ENCODE measurements at regions not wholly inside any gene's neighbourhood (a gene's known extent, or its start where the extent isn't known, plus 50 kb on each side); places are given as distances from the start of the nearest gene placed in this dataset.

- 39% methylated on average over 1 of the region's 1 CpG for WGBS
- TF ChIP-seq HNF4A (conservative IDR thresholded peaks at IDR 0.05) (no peak), NR2F2 (IDR thresholded peaks at IDR 0.05) (no peak)
- H3K27ac ChIP-seq (ENCODE audit: low read depth in 1 of 2, low read length in 2 of 2), result no peak overlapping the region
- no peaks in the 10 kb centered on the region for H3K27me3 ChIP-seq (ENCODE audit: control insufficient read depth in 4 of 4, insufficient read depth in 4 of 4, low read length in 3 of 4)
- no peak for DNase-seq (ENCODE audit: low spot score)
- H3K9ac ChIP-seq (ENCODE audit: low read depth in 1 of 2, low read length in 2 of 2), result no peak overlapping the region
- no peak overlapping the region for H3K4me3 ChIP-seq (ENCODE audit: low read depth in 1 of 3, low read length in 3 of 3)
- H3K36me3 ChIP-seq (ENCODE audit: control insufficient read depth in 4 of 4, insufficient read depth in 3 of 4, low read depth in 1 of 4, low read length in 3 of 4), result no peaks in the 10 kb centered on the region
- H3K9me3 ChIP-seq (ENCODE audit: control insufficient read depth in 4 of 4, low read length in 3 of 4), result no peaks in the 10 kb centered on the region
- H3K4me1 ChIP-seq (ENCODE audit: control insufficient read depth in 4 of 4, insufficient read depth in 4 of 4, low read length in 3 of 4), result no peaks in the 10 kb centered on the region
Observed at GRCh38 chr3:89692601-89693000, 585.2 kb downstream of the EPHA3 start.

GRCh38 chr3:89697321-89697916 is 590.0 kb downstream of the EPHA3 start:
- DNase-seq (ENCODE audit: low spot score), result no peak
- Histone ChIP-seq H3K36me3 (ENCODE audit: control insufficient read depth in 4 of 4, insufficient read depth in 3 of 4, low read depth in 1 of 4, low read length in 3 of 4) (no peaks in the 10 kb centered on the region), H3K4me3 (ENCODE audit: low read depth in 1 of 3, low read length in 3 of 3) (no peak overlapping the region), H3K9me3 (ENCODE audit: control insufficient read depth in 4 of 4, low read length in 3 of 4) (peaks cover 0 to 2% (median 0%) of the 10 kb centered on the region in 4 donors), H3K27me3 (ENCODE audit: control insufficient read depth in 4 of 4, insufficient read depth in 4 of 4, low read length in 3 of 4) (no peaks in the 10 kb centered on the region), H3K27ac (ENCODE audit: low read depth in 1 of 2, low read length in 2 of 2) (no peak overlapping the region), H3K4me1 (ENCODE audit: control insufficient read depth in 4 of 4, insufficient read depth in 4 of 4, low read length in 3 of 4) (no peaks in the 10 kb centered on the region), H3K9ac (ENCODE audit: low read depth in 1 of 2, low read length in 2 of 2) (no peak overlapping the region)
- no peak for TF ChIP-seq SP1 (IDR thresholded peaks at IDR 0.05)
- no peak for TF ChIP-seq NR2F2 (IDR thresholded peaks at IDR 0.05)
- TF ChIP-seq TAF1 (conservative IDR thresholded peaks at IDR 0.05), result no peak
- WGBS, result 73% methylated on average over 7 of the region's 7 CpGs

- TF ChIP-seq ATF3 (IDR thresholded peaks at IDR 0.05) (no peak), GABPA (IDR thresholded peaks at IDR 0.05 in 1 of 2, conservative IDR thresholded peaks at IDR 0.05 in 1 of 2) (no peak), SP1 (IDR thresholded peaks at IDR 0.05) (no peak), HNF4G (IDR thresholded peaks at IDR 0.05) (no peak)
- WGBS, result 85% methylated on average over 3 of the region's 3 CpGs
- Histone ChIP-seq H3K9ac (ENCODE audit: low read depth in 1 of 2, low read length in 2 of 2) (no peak overlapping the region), H3K36me3 (ENCODE audit: control insufficient read depth in 4 of 4, insufficient read depth in 3 of 4, low read depth in 1 of 4, low read length in 3 of 4) (no peaks in the 10 kb centered on the region), H3K4me1 (ENCODE audit: control insufficient read depth in 4 of 4, insufficient read depth in 4 of 4, low read length in 3 of 4) (no peaks in the 10 kb centered on the region), H3K9me3 (ENCODE audit: control insufficient read depth in 4 of 4, low read length in 3 of 4) (peaks cover 0 to 2% (median 0%) of the 10 kb centered on the region in 4 donors), H3K27ac (ENCODE audit: low read depth in 1 of 2, low read length in 2 of 2) (no peak overlapping the region), H3K4me3 (ENCODE audit: low read depth in 1 of 3, low read length in 3 of 3) (no peak overlapping the region), H3K27me3 (ENCODE audit: control insufficient read depth in 4 of 4, insufficient read depth in 4 of 4, low read length in 3 of 4) (no peaks in the 10 kb centered on the region)
- DNase-seq (ENCODE audit: low spot score), result no peak
Observed at GRCh38 chr3:89698208-89698830, 590.9 kb downstream of the EPHA3 start.

- Histone ChIP-seq H3K27ac (ENCODE audit: low read depth in 1 of 2, low read length in 2 of 2) (no peak overlapping the region), H3K36me3 (ENCODE audit: control insufficient read depth in 4 of 4, insufficient read depth in 3 of 4, low read depth in 1 of 4, low read length in 3 of 4) (no peaks in the 10 kb centered on the region), H3K4me3 (ENCODE audit: low read depth in 1 of 3, low read length in 3 of 3) (no peak overlapping the region), H3K27me3 (ENCODE audit: control insufficient read depth in 4 of 4, insufficient read depth in 4 of 4, low read length in 3 of 4) (no peaks in the 10 kb centered on the region), H3K9me3 (ENCODE audit: control insufficient read depth in 4 of 4, low read length in 3 of 4) (peaks cover 0 to 2% (median 0%) of the 10 kb centered on the region in 4 donors), H3K9ac (ENCODE audit: low read depth in 1 of 2, low read length in 2 of 2) (no peak overlapping the region), H3K4me1 (ENCODE audit: control insufficient read depth in 4 of 4, insufficient read depth in 4 of 4, low read length in 3 of 4) (no peaks in the 10 kb centered on the region)
- DNase-seq (ENCODE audit: low spot score), result no peak
- TF ChIP-seq REST (IDR thresholded peaks at IDR 0.05) (no peak), NR2F2 (IDR thresholded peaks at IDR 0.05) (no peak), JUND (IDR thresholded peaks at IDR 0.05) (no peak), GABPA (IDR thresholded peaks at IDR 0.05 in 1 of 2, conservative IDR thresholded peaks at IDR 0.05 in 1 of 2) (no peak), YY1 (IDR thresholded peaks at IDR 0.05) (no peak), HNF4G (IDR thresholded peaks at IDR 0.05) (no peak), MAX (IDR thresholded peaks at IDR 0.05) (no peak), RXRA (IDR thresholded peaks at IDR 0.05) (no peak), SP1 (IDR thresholded peaks at IDR 0.05) (no peak), EGR1 (IDR thresholded peaks at IDR 0.05; ENCODE audit: low read depth in 2 of 2) (no peak), HNF4A (conservative IDR thresholded peaks at IDR 0.05) (no peak), FOXA2 (IDR thresholded peaks at IDR 0.05) (no peak), FOXA1 (IDR thresholded peaks at IDR 0.05) (no peak)
- WGBS, result 80% methylated on average over 4 of the region's 4 CpGs
Observed at GRCh38 chr3:89699229-89699628, 591.8 kb downstream of the EPHA3 start.
